H9 (cell line): ENCODE measurements at regions not wholly inside any gene's neighbourhood (a gene's known extent, or its start where the extent isn't known, plus 50 kb on each side); places are given as distances from the start of the nearest gene placed in this dataset.

Experiments used
- DNase-seq: peaks from one replicate; pipeline ENCODE4 v3.0.0-alpha.2; 2017
- H2AFZ ChIP-seq: one replicate; pipeline ENCODE4 v1.6.1; 2013; ENCODE audit warnings: mild to moderate bottlenecking, low read length, control low read depth, moderate library complexity
- H2AK5ac ChIP-seq: 2 replicates; pipeline ENCODE4 v1.6.1; 2013; ENCODE audit warnings: low read length, control low read depth, mixed read lengths; ENCODE audit not compliant: insufficient read length
- H2BK120ac ChIP-seq: one replicate; pipeline ENCODE4 v1.6.1; 2013; ENCODE audit warnings: low read depth, mild to moderate bottlenecking, low read length, control low read depth, inconsistent platforms; ENCODE audit not compliant: poor library complexity, severe bottlenecking
- H2BK12ac ChIP-seq: 2 replicates; pipeline ENCODE4 v1.6.1; 2013; ENCODE audit warnings: low read length, control low read depth, mixed read lengths, low read depth; ENCODE audit not compliant: insufficient read length
- H2BK15ac ChIP-seq: 2 replicates; pipeline ENCODE4 v1.6.1; 2013; ENCODE audit warnings: low read depth, low read length, control low read depth
- H2BK20ac ChIP-seq: one replicate; pipeline ENCODE4 v1.6.1; 2013; ENCODE audit warnings: low read depth, mild to moderate bottlenecking, low read length, control low read depth, inconsistent platforms; ENCODE audit not compliant: poor library complexity, severe bottlenecking
- H2BK5ac ChIP-seq: 2 replicates; pipeline ENCODE4 v1.6.1; 2013; ENCODE audit warnings: low read length, control low read depth, mixed read lengths; ENCODE audit not compliant: insufficient read length
- H3K14ac ChIP-seq: 2 replicates; pipeline ENCODE4 v1.6.1; 2013; ENCODE audit warnings: low read length, control low read depth; ENCODE audit not compliant: insufficient read depth
- H3K18ac ChIP-seq: 2 replicates; pipeline ENCODE4 v1.6.1; 2013; ENCODE audit warnings: low read depth, mild to moderate bottlenecking, mixed read lengths, low read length, control low read depth; ENCODE audit not compliant: insufficient read length
- H3K23ac ChIP-seq: 2 replicates; pipeline ENCODE4 v1.6.1; 2013; ENCODE audit warnings: low read length, control low read depth, mixed read lengths, low read depth; ENCODE audit not compliant: insufficient read length
- H3K23me2 ChIP-seq: 2 replicates; pipeline ENCODE4 v1.6.1; 2013; ENCODE audit warnings: low read depth, mild to moderate bottlenecking, mixed read lengths, low read length, control low read depth; ENCODE audit not compliant: insufficient read length, poor library complexity, severe bottlenecking
- H3K27ac ChIP-seq: 2 replicates; pipeline ENCODE4 v1.5.1; 2013; ENCODE audit warnings: low read length, control low read depth, mixed read lengths, low read depth; ENCODE audit not compliant: insufficient read length
- H3K27me3 ChIP-seq: 2 replicates; pipeline ENCODE4 v1.6.1; 2013; ENCODE audit warnings: low read length, control low read depth, inconsistent platforms; ENCODE audit not compliant: insufficient read depth
- H3K4ac ChIP-seq: 2 replicates; pipeline ENCODE4 v1.6.1; 2013; ENCODE audit warnings: low read depth, mild to moderate bottlenecking, control low read depth, inconsistent platforms, low read length, moderate library complexity
- H3K4me1 ChIP-seq: 2 replicates; pipeline ENCODE4 v1.6.1; 2013; ENCODE audit warnings: low read length, control low read depth, inconsistent platforms; ENCODE audit not compliant: insufficient read depth
- H3K4me2 ChIP-seq: 2 replicates; pipeline ENCODE4 v1.6.1; 2013; ENCODE audit warnings: low read length, control low read depth, mixed read lengths; ENCODE audit not compliant: insufficient read length, insufficient read depth
- H3K56ac ChIP-seq: 2 replicates; pipeline ENCODE4 v1.6.1; 2013; ENCODE audit warnings: low read depth, mild to moderate bottlenecking, mixed read lengths, low read length, control low read depth; ENCODE audit not compliant: insufficient read length
- H3K79me1 ChIP-seq: 2 replicates; pipeline ENCODE4 v1.6.1; 2013; ENCODE audit warnings: low read depth, mild to moderate bottlenecking, moderate library complexity, low read length, control low read depth, inconsistent platforms; ENCODE audit not compliant: insufficient read depth, poor library complexity, severe bottlenecking
- H3K79me2 ChIP-seq: 2 replicates; pipeline ENCODE4 v1.6.1; 2013; ENCODE audit warnings: low read length, control low read depth, inconsistent platforms; ENCODE audit not compliant: insufficient read depth
- H3K9ac ChIP-seq: 2 replicates; pipeline ENCODE4 v1.6.1; 2013; ENCODE audit warnings: low read length, control low read depth, mixed read lengths; ENCODE audit not compliant: insufficient read length; ENCODE audit errors: extremely low read depth
- H3K9me3 ChIP-seq: one replicate; pipeline ENCODE4 v1.6.1; 2013; ENCODE audit warnings: low read depth, low read length, inconsistent platforms; ENCODE audit not compliant: control insufficient read depth
- H3T11ph ChIP-seq: one replicate; pipeline ENCODE4 v1.6.1; 2013; ENCODE audit warnings: mild to moderate bottlenecking, low read length, control low read depth, inconsistent platforms
- H4K20me1 ChIP-seq: one replicate; pipeline ENCODE4 v1.6.1; 2013; ENCODE audit not compliant: control insufficient read depth, insufficient read length, insufficient read depth
- H4K5ac ChIP-seq: 2 replicates; pipeline ENCODE4 v1.6.1; 2013; ENCODE audit warnings: low read depth, mild to moderate bottlenecking, mixed read lengths, low read length, control low read depth; ENCODE audit not compliant: insufficient read length
- H4K8ac ChIP-seq: replicated peaks from 2 replicates; pipeline ENCODE4 v1.6.1; 2013; ENCODE audit warnings: low read length, control low read depth, mixed read lengths, low read depth; ENCODE audit not compliant: insufficient read length
- H4K91ac ChIP-seq: 2 replicates; pipeline ENCODE4 v1.6.1; 2013; ENCODE audit warnings: low read depth, mild to moderate bottlenecking, moderate library complexity, mixed read lengths, low read length, control low read depth; ENCODE audit not compliant: insufficient read length
- H3K27ac Mint-ChIP-seq, 3 experiments: 2 replicates in 2 of 3; 3 replicates in 1 of 3; pipeline ENCODE4 v1.8.0; 2020 to 2021; ENCODE audit warnings: mixed read lengths in 3 of 3, mild to moderate bottlenecking in 1 of 3, moderate library complexity in 1 of 3
- H3K27me3 Mint-ChIP-seq: 2 replicates; pipeline ENCODE4 v1.8.0; 2021; ENCODE audit warnings: low read depth, mild to moderate bottlenecking, moderate library complexity, mixed read lengths
- H3K36me3 Mint-ChIP-seq, 3 experiments: 2 replicates in 2 of 3; 3 replicates in 1 of 3; pipeline ENCODE4 v1.8.0; 2020 to 2021; ENCODE audit warnings: low read depth in 3 of 3, mixed read lengths in 3 of 3; ENCODE audit not compliant: insufficient read depth in 1 of 3
- H3K4me1 Mint-ChIP-seq, 2 experiments: 2 replicates each; pipeline ENCODE4 v1.8.0; 2020; ENCODE audit warnings: mixed read lengths in 2 of 2
- H3K4me3 Mint-ChIP-seq, 2 experiments: 2 replicates in 1 of 2; 3 replicates in 1 of 2; pipeline ENCODE4 v1.8.0; 2020 to 2021; ENCODE audit warnings: mild to moderate bottlenecking in 2 of 2, mixed read lengths in 2 of 2, moderate library complexity in 1 of 2
- H3K9me3 Mint-ChIP-seq, 2 experiments: 2 replicates in 1 of 2; 3 replicates in 1 of 2; pipeline ENCODE4 v1.8.0; 2020; ENCODE audit warnings: mild to moderate bottlenecking in 2 of 2, mixed read lengths in 2 of 2, moderate library complexity in 1 of 2
- TF ChIP-seq, protein P1 (sequence below): fragments of 200-600 bp; sonication (generic); conservative IDR thresholded peaks from 3 replicates; pipeline ENCODE4 v1.8.0; 2021; ENCODE audit warnings: antibody characterized with exemption, mild to moderate bottlenecking

DNA sequence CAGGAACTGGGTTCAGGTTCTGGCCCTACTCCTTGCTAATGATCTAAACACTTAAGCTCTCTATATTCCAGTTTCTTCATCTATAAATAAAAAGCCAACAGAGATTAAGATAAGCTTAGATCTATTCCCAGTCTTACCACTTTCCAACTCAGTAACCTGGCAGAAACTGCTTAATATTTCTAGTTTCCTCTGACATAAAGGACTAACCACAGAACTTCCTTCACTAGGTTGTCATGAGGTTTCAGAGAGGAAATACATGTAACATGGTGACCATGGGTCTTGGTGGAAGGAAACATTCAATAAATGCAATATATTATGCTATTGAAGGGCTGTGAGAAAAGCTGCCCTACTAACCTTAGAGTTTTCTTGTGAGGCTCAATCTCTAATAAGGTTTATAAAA, 114.4 kb upstream of the PDE1A start:
- Histone ChIP-seq H2BK15ac (no peak overlapping the region), H2BK120ac (no peak overlapping the region), H2AK5ac (no peak overlapping the region), H3K56ac (no peak overlapping the region), H2BK20ac (no peak overlapping the region), H3K27ac (no peak overlapping the region), H3K79me2 (no peaks in the 10 kb centered on the region), H3K23me2 (no peaks in the 10 kb centered on the region), H3K4ac (no peak overlapping the region), H2BK12ac (no peak overlapping the region), H3K18ac (no peak overlapping the region), H2BK5ac (no peak overlapping the region), H3K9me3 (no peaks in the 10 kb centered on the region), H4K5ac (no peak overlapping the region), H3K23ac (no peak overlapping the region), H3K9ac (no peak overlapping the region), H3K27me3 (no peaks in the 10 kb centered on the region), H3K79me1 (no peaks in the 10 kb centered on the region), H3T11ph (no peak overlapping the region), H3K4me1 (no peaks in the 10 kb centered on the region), H4K91ac (no peak overlapping the region), H3K14ac (no peak overlapping the region), H4K20me1 (no peaks in the 10 kb centered on the region), H2AFZ (no peak overlapping the region), H3K4me2 (no peak overlapping the region), H4K8ac (no peak overlapping the region)
- Mint-ChIP-seq H3K27me3 (no peaks in the 10 kb centered on the region), H3K4me1 (no peaks in the 10 kb centered on the region), H3K36me3 (no peaks in the 10 kb centered on the region), H3K27ac (no peak overlapping the region), H3K4me3 (no peak overlapping the region), H3K9me3 (no peaks in the 10 kb centered on the region)
- no peak for DNase-seq
- TF ChIP-seq, protein P1, sequence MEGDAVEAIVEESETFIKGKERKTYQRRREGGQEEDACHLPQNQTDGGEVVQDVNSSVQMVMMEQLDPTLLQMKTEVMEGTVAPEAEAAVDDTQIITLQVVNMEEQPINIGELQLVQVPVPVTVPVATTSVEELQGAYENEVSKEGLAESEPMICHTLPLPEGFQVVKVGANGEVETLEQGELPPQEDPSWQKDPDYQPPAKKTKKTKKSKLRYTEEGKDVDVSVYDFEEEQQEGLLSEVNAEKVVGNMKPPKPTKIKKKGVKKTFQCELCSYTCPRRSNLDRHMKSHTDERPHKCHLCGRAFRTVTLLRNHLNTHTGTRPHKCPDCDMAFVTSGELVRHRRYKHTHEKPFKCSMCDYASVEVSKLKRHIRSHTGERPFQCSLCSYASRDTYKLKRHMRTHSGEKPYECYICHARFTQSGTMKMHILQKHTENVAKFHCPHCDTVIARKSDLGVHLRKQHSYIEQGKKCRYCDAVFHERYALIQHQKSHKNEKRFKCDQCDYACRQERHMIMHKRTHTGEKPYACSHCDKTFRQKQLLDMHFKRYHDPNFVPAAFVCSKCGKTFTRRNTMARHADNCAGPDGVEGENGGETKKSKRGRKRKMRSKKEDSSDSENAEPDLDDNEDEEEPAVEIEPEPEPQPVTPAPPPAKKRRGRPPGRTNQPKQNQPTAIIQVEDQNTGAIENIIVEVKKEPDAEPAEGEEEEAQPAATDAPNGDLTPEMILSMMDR = no peak
